ENCODE measurements at regions not wholly inside any gene's neighbourhood (a gene's known extent, or its start where the extent isn't known, plus 50 kb on each side); places are given as distances from the start of the nearest gene placed in this dataset.

- no peak for TF ChIP-seq MAFK (IDR thresholded peaks at IDR 0.05; ENCODE audit: low read depth, low read length)
- no peak for TF ChIP-seq CTCF (conservative IDR thresholded peaks at IDR 0.05; ENCODE audit: low read depth, low read length)
- TF ChIP-seq RCOR1 (IDR thresholded peaks at IDR 0.05; ENCODE audit: insufficient replicate concordance, low read length), result no peak
- TF ChIP-seq RFX5 (IDR thresholded peaks at IDR 0.05; ENCODE audit: low read depth, low read length), result no peak
- no peak for TF ChIP-seq MXI1 (IDR thresholded peaks at IDR 0.05; ENCODE audit: borderline replicate concordance, low read depth, low read length)
These were observed 229.0 kb upstream of the GK2 start for GRCh38 chr4:79636991-79637390.

Data from IMR-90 (cell line).